ENCODE measurements at regions not wholly inside any gene's neighbourhood (a gene's known extent, or its start where the extent isn't known, plus 50 kb on each side); places are given as distances from the start of the nearest gene placed in this dataset.

DNA sequence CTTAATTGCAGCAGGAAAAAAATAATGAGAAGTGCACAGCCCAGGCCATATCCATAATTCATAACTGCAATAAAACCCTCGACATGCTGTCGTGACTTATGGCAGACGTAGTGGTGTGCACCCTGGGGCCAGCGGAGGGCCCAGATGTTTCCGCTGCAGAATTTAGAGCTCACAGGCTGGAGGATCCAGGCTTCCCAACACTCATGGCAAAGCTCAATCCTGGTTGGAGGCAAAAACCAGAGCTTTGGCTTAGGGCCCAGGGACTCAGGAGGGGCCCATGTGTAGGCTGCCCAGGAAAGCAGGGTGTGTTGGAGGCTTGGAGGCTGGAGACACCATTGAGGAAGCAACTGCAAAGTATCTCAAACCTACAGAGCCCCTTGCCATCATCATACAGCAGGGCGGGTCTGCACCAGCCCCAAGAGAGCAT is 68.7 kb downstream of the SERPINA3 start (continued):
- 0 out of 2 replicates have a peak, but pooled peaks have one; percentile 4 for TF ChIP-seq ESRRA (CRISPR knock-in tag; IDR thresholded peaks at IDR 0.05; ENCODE audit: low read depth)

DNA sequence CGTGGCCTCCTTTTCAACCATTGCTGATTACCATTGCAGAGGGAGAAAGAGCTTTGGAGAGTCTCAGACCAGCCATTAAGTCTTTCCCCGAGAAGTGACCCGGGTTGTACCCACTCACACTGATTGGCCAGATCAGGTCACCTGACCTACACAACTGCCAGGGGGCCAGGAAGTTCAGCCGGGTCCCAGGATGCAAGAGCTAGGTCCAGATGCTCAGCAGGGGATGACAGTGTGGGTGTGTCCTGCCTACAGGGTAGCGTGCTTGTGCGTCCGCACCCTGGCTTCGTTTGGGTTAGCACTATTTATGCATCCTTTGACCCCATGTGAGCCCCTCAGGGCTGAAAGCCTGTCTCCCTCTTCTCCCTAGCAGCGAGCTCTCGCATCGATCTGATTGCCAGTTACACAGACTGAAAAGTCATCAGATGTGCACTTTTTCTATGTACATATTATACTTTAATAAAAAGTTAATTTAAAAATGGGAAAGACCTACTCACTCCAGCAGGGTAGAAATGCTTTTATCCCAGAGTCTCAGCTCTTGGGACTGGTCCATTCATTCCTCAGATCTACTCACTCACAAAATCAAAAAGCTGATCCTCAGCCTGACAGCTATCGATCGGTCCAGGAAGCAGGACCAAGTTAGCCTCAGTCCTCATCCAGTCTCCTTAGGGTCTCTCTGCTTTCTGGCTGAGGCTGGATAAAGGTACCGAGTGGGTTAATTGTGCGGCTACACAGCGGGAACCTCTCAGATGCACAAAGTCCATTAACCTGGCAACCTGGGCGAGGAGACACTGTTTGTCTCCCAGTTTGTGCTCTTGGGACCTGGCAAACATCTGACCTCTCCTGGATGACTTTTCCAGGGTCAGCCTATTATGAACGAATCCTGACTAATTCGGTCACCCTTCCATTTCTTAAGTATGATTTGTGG is 68.0 kb downstream of the SERPINA3 start:
- Histone ChIP-seq H2AFZ (ENCODE audit: low read length) (no peak overlapping the region), H3K4me3 (replicated peaks in 1 of 3; ENCODE audit: insufficient read depth in 1 of 3, low read depth in 2 of 3, low read length in 3 of 3) (peak overlapping the region in 2 of 3 experiments; percentile 5 to 49; a peak in 1 of 6 replicates), H4K20me1 (ENCODE audit: insufficient read depth, low read length) (no peaks in the 10 kb centered on the region), H3K36me3 (replicated peaks in 1 of 2; ENCODE audit: control insufficient read depth in 1 of 2, insufficient read depth in 2 of 2, low read length in 2 of 2) (no peaks in the 10 kb centered on the region), H3K4me2 (ENCODE audit: low read depth, low read length) (peak overlapping the region; percentile 76), H3K4me1 (ENCODE audit: insufficient read depth, low read length) (peaks cover 60% of the 10 kb centered on the region), H3K9ac (ENCODE audit: insufficient read depth, low read depth, low read length) (peak overlapping the region; percentile 30; the same call in 1 of the 2 replicates), H3K27ac (ENCODE audit: extremely low read length, insufficient read depth, low read length) (peak overlapping the region; percentile 80), H3K79me2 (ENCODE audit: insufficient read depth, low read length) (no peaks in the 10 kb centered on the region), H3K9me3 (ENCODE audit: low read length) (no peaks in the 10 kb centered on the region), H3K27me3 (ENCODE audit: control insufficient read depth in 1 of 2, insufficient read depth in 2 of 2, low read length in 2 of 2) (no peaks in the 10 kb centered on the region)
- intact Hi-C loops (cut with micrococcal nuclease; ENCODE audit: unreplicated experiment) (loop anchor here (2.0 to 5.0 kb wide), 6 partner anchors 25 to 258 kb away; no protein-coding TSS in a partner anchor), in situ Hi-C loops (cut with HindIII; ENCODE audit: extremely low pct_ligation_motif_present, low pct_unique_long_range_greater_than_20kb) (loop anchor here (5.0 to 10.0 kb wide), 4 partner anchors 53 to 415 kb away; no protein-coding TSS in a partner anchor)
- CTCF ChIA-PET (ENCODE audit: low intra/inter-chr PET ratio, low total read pairs) = interaction anchor here (0.8 to 2.1 kb wide), 4 partner anchors 131 to 257 kb away, joined by 3 to 14 read pairs (median 7); no protein-coding TSS in a partner anchor
- DNase-seq (ENCODE audit: low spot score) = peak; percentile 84
- POLR2A ChIA-PET = interaction anchor here (0.9 to 2.2 kb wide), 3 partner anchors 55 to 86 kb away, joined by 3 to 13 read pairs (median 3); no protein-coding TSS in a partner anchor
- peak; percentile 77 for ATAC-seq
- WGBS (ENCODE audit: low lambda C conversion rate) = 50% methylated on average over 18 of the region's 19 CpGs
- FAIRE-seq = peak; percentile 97
- BruUV-seq (replicated peaks) = no TSS peak
- no peak for TF ChIP-seq TOE1 (CRISPR knock-in tag; IDR thresholded peaks at IDR 0.05)
- TF ChIP-seq ATM (IDR thresholded peaks at IDR 0.05; ENCODE audit: borderline replicate concordance) = no peak
- no peak for TF ChIP-seq PAF1 (CRISPR knock-in tag; IDR thresholded peaks at IDR 0.05)
- no peak for TF ChIP-seq TP53 (CRISPR knock-in tag; conservative IDR thresholded peaks at IDR 0.05)
- TF ChIP-seq NFYC (CRISPR knock-in tag; IDR thresholded peaks at IDR 0.05) = peak; percentile 64
- TF ChIP-seq MAFG (CRISPR knock-in tag; IDR thresholded peaks at IDR 0.05) = no peak
- TF ChIP-seq ZEB1 (IDR thresholded peaks at IDR 0.05; ENCODE audit: insufficient replicate concordance, low read depth) = no peak
- TF ChIP-seq JARID2 (CRISPR knock-in tag; IDR thresholded peaks at IDR 0.05; ENCODE audit: insufficient replicate concordance) = no peak
- no peak for TF ChIP-seq PHB2 (IDR thresholded peaks at IDR 0.05; ENCODE audit: partially characterized antibody)
- no peak for TF ChIP-seq PHF8 (CRISPR knock-in tag; IDR thresholded peaks at IDR 0.05)
- TF ChIP-seq NR3C1 (CRISPR knock-in tag; IDR thresholded peaks at IDR 0.05) = no peak
- no peak for TF ChIP-seq ZNF703 (CRISPR knock-in tag; IDR thresholded peaks at IDR 0.05; ENCODE audit: borderline replicate concordance)
- no peak for TF ChIP-seq ZNF329 (CRISPR knock-in tag; IDR thresholded peaks at IDR 0.05; ENCODE audit: low read depth)
- no peak for TF ChIP-seq EZH2 (conservative IDR thresholded peaks at IDR 0.05; ENCODE audit: low read depth, low read length)
- no peak for TF ChIP-seq AGO2 (optimal IDR thresholded peaks at IDR 0.05; ENCODE audit: low read depth, low read length)
- TF ChIP-seq ZNF607 (CRISPR knock-in tag; IDR thresholded peaks at IDR 0.05; ENCODE audit: borderline replicate concordance) = no peak
- no peak for TF ChIP-seq EED (CRISPR knock-in tag; IDR thresholded peaks at IDR 0.05)
- TF ChIP-seq ZBTB2 (CRISPR knock-in tag; IDR thresholded peaks at IDR 0.05; ENCODE audit: low read depth) = no peak
- no peak for TF ChIP-seq ZNF414 (CRISPR knock-in tag; IDR thresholded peaks at IDR 0.05)
- TF ChIP-seq ZFP36L1 (CRISPR knock-in tag; IDR thresholded peaks at IDR 0.05) = no peak

Measured in HepG2 (cell line).